ENCODE measurements at regions not wholly inside any gene's neighbourhood (a gene's known extent, or its start where the extent isn't known, plus 50 kb on each side); places are given as distances from the start of the nearest gene placed in this dataset.

DNA sequence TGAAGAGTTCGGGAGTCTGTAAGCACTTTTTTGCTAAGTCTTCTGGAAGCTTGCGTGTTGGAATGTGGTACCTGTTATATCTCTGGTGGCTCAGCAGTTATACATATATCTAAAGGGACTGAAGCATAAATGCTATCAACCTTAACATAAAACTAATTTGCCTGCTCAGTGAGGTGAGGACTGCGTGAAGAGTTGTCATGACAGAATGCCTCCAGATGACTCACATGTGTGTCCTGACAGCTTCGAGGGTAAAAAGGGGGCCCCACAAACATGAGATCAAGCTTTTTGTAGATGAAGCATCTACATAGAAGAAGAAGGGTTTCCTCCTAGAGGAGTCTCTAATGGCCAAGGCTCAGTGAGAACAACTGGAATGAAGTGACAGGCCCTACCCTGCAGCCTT, 88.8 kb upstream of the C3orf80 start:
- TF ChIP-seq, protein P1, sequence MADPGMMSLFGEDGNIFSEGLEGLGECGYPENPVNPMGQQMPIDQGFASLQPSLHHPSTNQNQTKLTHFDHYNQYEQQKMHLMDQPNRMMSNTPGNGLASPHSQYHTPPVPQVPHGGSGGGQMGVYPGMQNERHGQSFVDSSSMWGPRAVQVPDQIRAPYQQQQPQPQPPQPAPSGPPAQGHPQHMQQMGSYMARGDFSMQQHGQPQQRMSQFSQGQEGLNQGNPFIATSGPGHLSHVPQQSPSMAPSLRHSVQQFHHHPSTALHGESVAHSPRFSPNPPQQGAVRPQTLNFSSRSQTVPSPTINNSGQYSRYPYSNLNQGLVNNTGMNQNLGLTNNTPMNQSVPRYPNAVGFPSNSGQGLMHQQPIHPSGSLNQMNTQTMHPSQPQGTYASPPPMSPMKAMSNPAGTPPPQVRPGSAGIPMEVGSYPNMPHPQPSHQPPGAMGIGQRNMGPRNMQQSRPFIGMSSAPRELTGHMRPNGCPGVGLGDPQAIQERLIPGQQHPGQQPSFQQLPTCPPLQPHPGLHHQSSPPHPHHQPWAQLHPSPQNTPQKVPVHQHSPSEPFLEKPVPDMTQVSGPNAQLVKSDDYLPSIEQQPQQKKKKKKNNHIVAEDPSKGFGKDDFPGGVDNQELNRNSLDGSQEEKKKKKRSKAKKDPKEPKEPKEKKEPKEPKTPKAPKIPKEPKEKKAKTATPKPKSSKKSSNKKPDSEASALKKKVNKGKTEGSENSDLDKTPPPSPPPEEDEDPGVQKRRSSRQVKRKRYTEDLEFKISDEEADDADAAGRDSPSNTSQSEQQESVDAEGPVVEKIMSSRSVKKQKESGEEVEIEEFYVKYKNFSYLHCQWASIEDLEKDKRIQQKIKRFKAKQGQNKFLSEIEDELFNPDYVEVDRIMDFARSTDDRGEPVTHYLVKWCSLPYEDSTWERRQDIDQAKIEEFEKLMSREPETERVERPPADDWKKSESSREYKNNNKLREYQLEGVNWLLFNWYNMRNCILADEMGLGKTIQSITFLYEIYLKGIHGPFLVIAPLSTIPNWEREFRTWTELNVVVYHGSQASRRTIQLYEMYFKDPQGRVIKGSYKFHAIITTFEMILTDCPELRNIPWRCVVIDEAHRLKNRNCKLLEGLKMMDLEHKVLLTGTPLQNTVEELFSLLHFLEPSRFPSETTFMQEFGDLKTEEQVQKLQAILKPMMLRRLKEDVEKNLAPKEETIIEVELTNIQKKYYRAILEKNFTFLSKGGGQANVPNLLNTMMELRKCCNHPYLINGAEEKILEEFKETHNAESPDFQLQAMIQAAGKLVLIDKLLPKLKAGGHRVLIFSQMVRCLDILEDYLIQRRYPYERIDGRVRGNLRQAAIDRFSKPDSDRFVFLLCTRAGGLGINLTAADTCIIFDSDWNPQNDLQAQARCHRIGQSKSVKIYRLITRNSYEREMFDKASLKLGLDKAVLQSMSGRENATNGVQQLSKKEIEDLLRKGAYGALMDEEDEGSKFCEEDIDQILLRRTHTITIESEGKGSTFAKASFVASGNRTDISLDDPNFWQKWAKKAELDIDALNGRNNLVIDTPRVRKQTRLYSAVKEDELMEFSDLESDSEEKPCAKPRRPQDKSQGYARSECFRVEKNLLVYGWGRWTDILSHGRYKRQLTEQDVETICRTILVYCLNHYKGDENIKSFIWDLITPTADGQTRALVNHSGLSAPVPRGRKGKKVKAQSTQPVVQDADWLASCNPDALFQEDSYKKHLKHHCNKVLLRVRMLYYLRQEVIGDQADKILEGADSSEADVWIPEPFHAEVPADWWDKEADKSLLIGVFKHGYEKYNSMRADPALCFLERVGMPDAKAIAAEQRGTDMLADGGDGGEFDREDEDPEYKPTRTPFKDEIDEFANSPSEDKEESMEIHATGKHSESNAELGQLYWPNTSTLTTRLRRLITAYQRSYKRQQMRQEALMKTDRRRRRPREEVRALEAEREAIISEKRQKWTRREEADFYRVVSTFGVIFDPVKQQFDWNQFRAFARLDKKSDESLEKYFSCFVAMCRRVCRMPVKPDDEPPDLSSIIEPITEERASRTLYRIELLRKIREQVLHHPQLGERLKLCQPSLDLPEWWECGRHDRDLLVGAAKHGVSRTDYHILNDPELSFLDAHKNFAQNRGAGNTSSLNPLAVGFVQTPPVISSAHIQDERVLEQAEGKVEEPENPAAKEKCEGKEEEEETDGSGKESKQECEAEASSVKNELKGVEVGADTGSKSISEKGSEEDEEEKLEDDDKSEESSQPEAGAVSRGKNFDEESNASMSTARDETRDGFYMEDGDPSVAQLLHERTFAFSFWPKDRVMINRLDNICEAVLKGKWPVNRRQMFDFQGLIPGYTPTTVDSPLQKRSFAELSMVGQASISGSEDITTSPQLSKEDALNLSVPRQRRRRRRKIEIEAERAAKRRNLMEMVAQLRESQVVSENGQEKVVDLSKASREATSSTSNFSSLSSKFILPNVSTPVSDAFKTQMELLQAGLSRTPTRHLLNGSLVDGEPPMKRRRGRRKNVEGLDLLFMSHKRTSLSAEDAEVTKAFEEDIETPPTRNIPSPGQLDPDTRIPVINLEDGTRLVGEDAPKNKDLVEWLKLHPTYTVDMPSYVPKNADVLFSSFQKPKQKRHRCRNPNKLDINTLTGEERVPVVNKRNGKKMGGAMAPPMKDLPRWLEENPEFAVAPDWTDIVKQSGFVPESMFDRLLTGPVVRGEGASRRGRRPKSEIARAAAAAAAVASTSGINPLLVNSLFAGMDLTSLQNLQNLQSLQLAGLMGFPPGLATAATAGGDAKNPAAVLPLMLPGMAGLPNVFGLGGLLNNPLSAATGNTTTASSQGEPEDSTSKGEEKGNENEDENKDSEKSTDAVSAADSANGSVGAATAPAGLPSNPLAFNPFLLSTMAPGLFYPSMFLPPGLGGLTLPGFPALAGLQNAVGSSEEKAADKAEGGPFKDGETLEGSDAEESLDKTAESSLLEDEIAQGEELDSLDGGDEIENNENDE (IDR thresholded peaks at IDR 0.05; ENCODE audit: insufficient replicate concordance, low read length), result no peak
- TF ChIP-seq, protein P2, sequence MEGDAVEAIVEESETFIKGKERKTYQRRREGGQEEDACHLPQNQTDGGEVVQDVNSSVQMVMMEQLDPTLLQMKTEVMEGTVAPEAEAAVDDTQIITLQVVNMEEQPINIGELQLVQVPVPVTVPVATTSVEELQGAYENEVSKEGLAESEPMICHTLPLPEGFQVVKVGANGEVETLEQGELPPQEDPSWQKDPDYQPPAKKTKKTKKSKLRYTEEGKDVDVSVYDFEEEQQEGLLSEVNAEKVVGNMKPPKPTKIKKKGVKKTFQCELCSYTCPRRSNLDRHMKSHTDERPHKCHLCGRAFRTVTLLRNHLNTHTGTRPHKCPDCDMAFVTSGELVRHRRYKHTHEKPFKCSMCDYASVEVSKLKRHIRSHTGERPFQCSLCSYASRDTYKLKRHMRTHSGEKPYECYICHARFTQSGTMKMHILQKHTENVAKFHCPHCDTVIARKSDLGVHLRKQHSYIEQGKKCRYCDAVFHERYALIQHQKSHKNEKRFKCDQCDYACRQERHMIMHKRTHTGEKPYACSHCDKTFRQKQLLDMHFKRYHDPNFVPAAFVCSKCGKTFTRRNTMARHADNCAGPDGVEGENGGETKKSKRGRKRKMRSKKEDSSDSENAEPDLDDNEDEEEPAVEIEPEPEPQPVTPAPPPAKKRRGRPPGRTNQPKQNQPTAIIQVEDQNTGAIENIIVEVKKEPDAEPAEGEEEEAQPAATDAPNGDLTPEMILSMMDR (IDR thresholded peaks at IDR 0.05; ENCODE audit: control extremely low read depth in 1 of 3, insufficient read depth in 1 of 3, low read depth in 1 of 3, low read length in 3 of 3), result no peak
- no peak for TF ChIP-seq RFX5 (IDR thresholded peaks at IDR 0.05; ENCODE audit: borderline replicate concordance, low read depth, low read length)
- TF ChIP-seq POLR2A (IDR thresholded peaks at IDR 0.05; ENCODE audit: control extremely low read depth in 1 of 2, low read depth in 2 of 2, low read length in 2 of 2), result no peak
- TF ChIP-seq JUND (IDR thresholded peaks at IDR 0.05; ENCODE audit: low read length), result no peak
- TF ChIP-seq EP300 (IDR thresholded peaks at IDR 0.05; ENCODE audit: borderline replicate concordance in 1 of 2, low read depth in 2 of 2, low read length in 2 of 2), result no peak
- no peak for TF ChIP-seq SP1 (IDR thresholded peaks at IDR 0.05; ENCODE audit: low read depth, low read length)
- no peak for TF ChIP-seq RAD21 (IDR thresholded peaks at IDR 0.05 in 1 of 2, conservative IDR thresholded peaks at IDR 0.05 in 1 of 2; ENCODE audit: low read depth in 2 of 2, low read length in 2 of 2)

Data from H1 (cell line).